Esophagus squamous epithelium (tissue), 4 donors: ENCODE measurements at regions not wholly inside any gene's neighbourhood (a gene's known extent, or its start where the extent isn't known, plus 50 kb on each side); places are given as distances from the start of the nearest gene placed in this dataset.

Experiments
- POLR2A ChIP-seq, 4 donors: fragments of 450-650 bp; IDR thresholded peaks; one replicate each; pipeline ENCODE4 v1.6.1; 2017; ENCODE audit warnings: antibody characterized with exemption in 4 of 4, mild to moderate bottlenecking in 4 of 4, moderate library complexity in 3 of 4
- TF ChIP-seq, protein P1 (sequence below), 6 experiments: fragments of 450-650 bp in 4 of 6; fragments of 200-600 bp in 2 of 6; sonication (generic) in 2 of 6; IDR thresholded peaks; one replicate each; pipeline ENCODE4 v1.5.1; 2016 to 2019; ENCODE audit warnings: antibody characterized with exemption in 6 of 6, mild to moderate bottlenecking in 4 of 6, moderate library complexity in 4 of 6

DNA sequence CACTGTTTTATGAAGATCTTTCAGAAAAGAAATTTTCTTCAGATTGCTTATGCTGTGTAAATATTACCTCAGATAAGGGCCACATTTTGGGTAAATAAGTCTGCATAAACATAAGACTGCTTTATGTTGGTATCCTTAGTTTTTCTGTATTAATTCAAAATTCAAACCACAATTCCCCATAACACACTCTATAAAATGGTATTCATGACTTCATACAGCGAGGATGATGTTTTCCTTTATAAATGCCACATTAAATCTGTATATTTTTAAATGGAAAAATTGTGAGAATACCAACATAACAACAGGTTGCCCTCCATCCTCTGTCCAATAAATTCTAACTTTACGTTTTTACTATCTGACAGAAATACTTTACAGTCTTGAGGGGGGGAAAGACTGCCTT lies 248.7 kb upstream of the CXADR start:
- TF ChIP-seq, protein P1, sequence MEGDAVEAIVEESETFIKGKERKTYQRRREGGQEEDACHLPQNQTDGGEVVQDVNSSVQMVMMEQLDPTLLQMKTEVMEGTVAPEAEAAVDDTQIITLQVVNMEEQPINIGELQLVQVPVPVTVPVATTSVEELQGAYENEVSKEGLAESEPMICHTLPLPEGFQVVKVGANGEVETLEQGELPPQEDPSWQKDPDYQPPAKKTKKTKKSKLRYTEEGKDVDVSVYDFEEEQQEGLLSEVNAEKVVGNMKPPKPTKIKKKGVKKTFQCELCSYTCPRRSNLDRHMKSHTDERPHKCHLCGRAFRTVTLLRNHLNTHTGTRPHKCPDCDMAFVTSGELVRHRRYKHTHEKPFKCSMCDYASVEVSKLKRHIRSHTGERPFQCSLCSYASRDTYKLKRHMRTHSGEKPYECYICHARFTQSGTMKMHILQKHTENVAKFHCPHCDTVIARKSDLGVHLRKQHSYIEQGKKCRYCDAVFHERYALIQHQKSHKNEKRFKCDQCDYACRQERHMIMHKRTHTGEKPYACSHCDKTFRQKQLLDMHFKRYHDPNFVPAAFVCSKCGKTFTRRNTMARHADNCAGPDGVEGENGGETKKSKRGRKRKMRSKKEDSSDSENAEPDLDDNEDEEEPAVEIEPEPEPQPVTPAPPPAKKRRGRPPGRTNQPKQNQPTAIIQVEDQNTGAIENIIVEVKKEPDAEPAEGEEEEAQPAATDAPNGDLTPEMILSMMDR (IDR thresholded peaks at IDR 0.05), result no peak
- TF ChIP-seq POLR2A (IDR thresholded peaks at IDR 0.05), result no peak
